SK-N-SH (cell line): ENCODE measurements at regions not wholly inside any gene's neighbourhood (a gene's known extent, or its start where the extent isn't known, plus 50 kb on each side); places are given as distances from the start of the nearest gene placed in this dataset.

Experiments
- CTCF ChIA-PET: fragments of 300-600, 350-600 bp; formaldehyde crosslinking; extraction: SDS; loops from one replicate; lab custom pipeline; 2021; lab: Yijun Ruan, JAX
- POLR2A ChIA-PET: fragments of 350-600 bp; sonication (Branson Sonifier 250); formaldehyde crosslinking; extraction: SDS; loops from one replicate; lab custom pipeline; 2020; ENCODE audit warnings: antibody characterized with exemption, inconsistent platforms; lab: Yijun Ruan, JAX
- DNase-seq: peaks from one replicate; pipeline ENCODE4 v3.0.0; 2012
- H2AFZ ChIP-seq: fragments of 200-600 bp; sonication (generic); 2 replicates; pipeline ENCODE4 v1.8.1; 2016; ENCODE audit warnings: antibody characterized with exemption, mild to moderate bottlenecking, low read depth
- H3F3A ChIP-seq: fragments of 200-600 bp; sonication (generic); replicated peaks from 2 replicates; pipeline ENCODE3; 2016; ENCODE audit warnings: antibody characterized with exemption, mild to moderate bottlenecking; ENCODE audit not compliant: insufficient read depth
- H3K27ac ChIP-seq, 2 experiments: fragments of 200-500 bp in 1 of 2; fragments of 200-600 bp in 1 of 2; sonication (Bioruptor generic) in 1 of 2; sonication (generic), shearing (Covaris generic) in 1 of 2; 2 replicates each; pipeline versions ENCODE4 v1.5.1 to v1.6.1; 2014 to 2016; ENCODE audit warnings: low read depth in 2 of 2, inconsistent platforms in 1 of 2, low read length in 1 of 2, mild to moderate bottlenecking in 1 of 2, mixed read lengths in 1 of 2
- H3K27me3 ChIP-seq: fragments of 200-600 bp; sonication (generic), shearing (Covaris generic); 2 replicates; pipeline ENCODE4 v1.6.1; 2016; ENCODE audit warnings: mixed run types; ENCODE audit not compliant: insufficient read depth
- H3K36me3 ChIP-seq, 2 experiments: fragments of 200-500 bp in 1 of 2; fragments of 200-600 bp in 1 of 2; sonication (Bioruptor generic) in 1 of 2; sonication (generic) in 1 of 2; replicated peaks in 1 of 2; 2 replicates each; pipeline versions ENCODE3 to v1.5.1; 2014 to 2016; ENCODE audit warnings: low read length in 1 of 2, mild to moderate bottlenecking in 1 of 2; ENCODE audit not compliant: insufficient read depth in 2 of 2, control insufficient read depth in 1 of 2
- H3K4me1 ChIP-seq, 2 experiments: fragments of 200-500 bp in 1 of 2; fragments of 200-600 bp in 1 of 2; sonication (Bioruptor generic) in 1 of 2; sonication (generic), shearing (Covaris generic) in 1 of 2; 2 replicates each; pipeline versions ENCODE4 v1.5.1 to v1.6.1; 2014 to 2016; ENCODE audit warnings: low read depth in 1 of 2, low read length in 1 of 2, mixed run types in 1 of 2; ENCODE audit not compliant: insufficient read depth in 2 of 2, control insufficient read depth in 1 of 2
- H3K4me2 ChIP-seq: fragments of 200-600 bp; sonication (generic), shearing (Covaris generic); 2 replicates; pipeline ENCODE4 v1.6.1; 2017; ENCODE audit warnings: mixed run types
- H3K4me3 ChIP-seq, 2 experiments: fragments of 200-500 bp in 1 of 2; fragments of 200-600 bp in 1 of 2; sonication (Bioruptor generic) in 1 of 2; sonication (generic), shearing (Covaris generic) in 1 of 2; 2 replicates each; pipeline versions ENCODE4 v1.5.1 to v1.8.1; 2014 to 2016; ENCODE audit warnings: low read depth in 2 of 2, inconsistent platforms in 1 of 2, low read length in 1 of 2, mild to moderate bottlenecking in 1 of 2, mixed read lengths in 1 of 2, moderate library complexity in 1 of 2
- H3K79me2 ChIP-seq: fragments of 200-600 bp; sonication (generic); 2 replicates; pipeline ENCODE4 v1.8.1; 2017; ENCODE audit warnings: mild to moderate bottlenecking; ENCODE audit not compliant: insufficient read depth
- H3K9ac ChIP-seq: fragments of 200-600 bp; sonication (generic); 2 replicates; pipeline ENCODE4 v1.6.1; 2017; ENCODE audit warnings: mixed run types
- H3K9me2 ChIP-seq: fragments of 200-600 bp; sonication (generic); 2 replicates; pipeline ENCODE4 v1.6.1; 2017; ENCODE audit warnings: mixed run types
- H3K9me3 ChIP-seq: fragments of 200-600 bp; sonication (generic); 2 replicates; pipeline ENCODE4 v1.6.1; 2017; ENCODE audit warnings: mixed run types, mild to moderate bottlenecking, moderate library complexity
- H4K20me1 ChIP-seq: fragments of 200-600 bp; sonication (generic); 2 replicates; pipeline ENCODE4 v1.6.1; 2017; ENCODE audit warnings: mild to moderate bottlenecking, mixed run types; ENCODE audit not compliant: insufficient read depth
- CHD2 ChIP-seq: fragments of 150-350 bp; IDR thresholded peaks from 2 replicates; pipeline ENCODE4 v1.6.1; 2018; ENCODE audit warnings: low read length; ENCODE audit not compliant: partially characterized antibody
- ELF1 ChIP-seq: IDR thresholded peaks from 2 replicates; pipeline ENCODE4 v1.4.0; 2012
- EP300 ChIP-seq, 2 experiments: IDR thresholded peaks; 2 replicates each; pipeline versions ENCODE4 v1.4.0 to v1.6.1; 2012; ENCODE audit warnings: borderline replicate concordance in 1 of 2, low read depth in 1 of 2, low read length in 1 of 2
- EZH2phosphoT487 ChIP-seq: fragments of 200-600 bp; sonication (generic); IDR thresholded peaks from 2 replicates; pipeline ENCODE4 v1.6.1; 2017; ENCODE audit warnings: low read depth, mixed run types, mild to moderate bottlenecking, antibody characterized with exemption, moderate library complexity, borderline replicate concordance
- FOXJ3 ChIP-seq: sonication (generic); formaldehyde crosslinking; IDR thresholded peaks from 2 replicates; pipeline ENCODE4 v1.5.1; 2020; ENCODE audit warnings: mild to moderate bottlenecking, missing genetic modification reagents
- FOXM1 ChIP-seq: IDR thresholded peaks from 2 replicates; pipeline ENCODE4 v1.4.0; 2012; ENCODE audit warnings: low read depth, mild to moderate bottlenecking
- MEF2A ChIP-seq: IDR thresholded peaks from 2 replicates; pipeline ENCODE4 v1.4.0; 2012; ENCODE audit warnings: low read depth, borderline replicate concordance
- NFIC ChIP-seq: IDR thresholded peaks from 2 replicates; pipeline ENCODE4 v1.4.0; 2012; ENCODE audit warnings: borderline replicate concordance
- NRF1 ChIP-seq: IDR thresholded peaks from 2 replicates; pipeline ENCODE4 v1.6.1; 2012; ENCODE audit warnings: low read depth, mild to moderate bottlenecking, low read length
- POLR2AphosphoS5 ChIP-seq: IDR thresholded peaks from 2 replicates; pipeline ENCODE4 v1.6.1; 2012; ENCODE audit warnings: low read depth, low read length
- RAD21 ChIP-seq: IDR thresholded peaks from 2 replicates; pipeline ENCODE4 v1.6.1; 2012; ENCODE audit warnings: mild to moderate bottlenecking, low read length
- TEAD4 ChIP-seq: IDR thresholded peaks from 2 replicates; pipeline ENCODE4 v1.4.0; 2012; ENCODE audit warnings: mild to moderate bottlenecking, borderline replicate concordance; ENCODE audit not compliant: insufficient read depth
- YY1 ChIP-seq: IDR thresholded peaks from 2 replicates; pipeline ENCODE4 v1.4.0; 2012; ENCODE audit warnings: low read depth, mild to moderate bottlenecking
- WGBS: methylation state at CpG from one replicate; pipeline ENCODE4 v1.1.6; 2017; ENCODE audit warnings: low lambda C conversion rate; 5-methylcytosine and 5-hydroxymethylcytosine counted together
- TF ChIP-seq, protein P1 (sequence below): IDR thresholded peaks from 2 replicates; pipeline ENCODE4; 2012
- TF ChIP-seq, protein P2 (sequence below): fragments of 150-350 bp; IDR thresholded peaks from 2 replicates; pipeline ENCODE4 v1.6.1; 2016; ENCODE audit warnings: mild to moderate bottlenecking, low read depth, low read length
- TF ChIP-seq, protein P3 (sequence below): IDR thresholded peaks from 2 replicates; pipeline ENCODE4 v1.4.0; 2012; ENCODE audit warnings: low read depth, borderline replicate concordance
- TF ChIP-seq, protein P4 (sequence below): fragments of 200-600 bp; sonication (generic); IDR thresholded peaks from 2 replicates; pipeline ENCODE4 v1.6.1; 2017; ENCODE audit warnings: antibody characterized with exemption, mild to moderate bottlenecking, moderate library complexity

DNA sequence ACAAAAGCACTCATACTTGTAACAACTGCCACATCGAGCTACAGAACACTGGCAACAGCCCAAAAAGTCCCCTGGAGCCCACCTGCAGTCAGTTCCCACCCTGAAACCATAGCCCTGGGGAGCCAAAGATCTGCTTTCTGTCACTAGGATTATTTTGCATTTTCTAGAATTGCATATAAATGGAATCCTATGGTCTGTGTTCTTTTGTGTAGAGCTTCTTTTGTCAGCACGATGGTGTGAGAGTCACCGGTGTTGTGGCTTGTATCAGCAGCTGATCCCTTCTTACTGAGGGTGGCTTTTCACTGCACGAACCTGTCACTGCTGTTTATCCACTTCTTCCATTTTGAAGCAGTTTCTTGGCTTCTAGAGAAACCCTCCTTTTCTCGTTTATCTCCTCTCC is 60.1 kb upstream of the PRR23E start:
- Histone ChIP-seq H3K27me3 (no peaks in the 10 kb centered on the region), H4K20me1 (no peaks in the 10 kb centered on the region), H3K27ac (no peak overlapping the region), H3K4me3 (no peak overlapping the region), H3K9me2 (no peaks in the 10 kb centered on the region), H3K4me1 (peaks cover 8 to 47% of the 10 kb centered on the region in 2 experiments; a peak in 2 of 4 replicates), H2AFZ (no peak overlapping the region), H3K79me2 (no peaks in the 10 kb centered on the region), H3K4me2 (no peak overlapping the region), H3K9me3 (no peaks in the 10 kb centered on the region), H3K36me3 (no peaks in the 10 kb centered on the region), H3K9ac (no peak overlapping the region), H3F3A (no peaks in the 10 kb centered on the region)
- DNase-seq: no peak
- no peak for TF ChIP-seq MEF2A
- TF ChIP-seq, protein P1, sequence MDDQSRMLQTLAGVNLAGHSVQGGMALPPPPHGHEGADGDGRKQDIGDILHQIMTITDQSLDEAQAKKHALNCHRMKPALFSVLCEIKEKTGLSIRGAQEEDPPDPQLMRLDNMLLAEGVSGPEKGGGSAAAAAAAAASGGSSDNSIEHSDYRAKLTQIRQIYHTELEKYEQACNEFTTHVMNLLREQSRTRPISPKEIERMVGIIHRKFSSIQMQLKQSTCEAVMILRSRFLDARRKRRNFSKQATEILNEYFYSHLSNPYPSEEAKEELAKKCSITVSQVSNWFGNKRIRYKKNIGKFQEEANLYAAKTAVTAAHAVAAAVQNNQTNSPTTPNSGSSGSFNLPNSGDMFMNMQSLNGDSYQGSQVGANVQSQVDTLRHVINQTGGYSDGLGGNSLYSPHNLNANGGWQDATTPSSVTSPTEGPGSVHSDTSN: no peak
- TF ChIP-seq EP300 (IDR thresholded peaks at IDR 0.05; ENCODE audit: borderline replicate concordance in 1 of 2, low read depth in 1 of 2, low read length in 1 of 2): no peak
- TF ChIP-seq NFIC: no peak
- no peak for TF ChIP-seq ELF1
- no peak for TF ChIP-seq EZH2phosphoT487
- TF ChIP-seq, protein P2, sequence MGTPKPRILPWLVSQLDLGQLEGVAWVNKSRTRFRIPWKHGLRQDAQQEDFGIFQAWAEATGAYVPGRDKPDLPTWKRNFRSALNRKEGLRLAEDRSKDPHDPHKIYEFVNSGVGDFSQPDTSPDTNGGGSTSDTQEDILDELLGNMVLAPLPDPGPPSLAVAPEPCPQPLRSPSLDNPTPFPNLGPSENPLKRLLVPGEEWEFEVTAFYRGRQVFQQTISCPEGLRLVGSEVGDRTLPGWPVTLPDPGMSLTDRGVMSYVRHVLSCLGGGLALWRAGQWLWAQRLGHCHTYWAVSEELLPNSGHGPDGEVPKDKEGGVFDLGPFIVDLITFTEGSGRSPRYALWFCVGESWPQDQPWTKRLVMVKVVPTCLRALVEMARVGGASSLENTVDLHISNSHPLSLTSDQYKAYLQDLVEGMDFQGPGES: no peak
- TF ChIP-seq, protein P3, sequence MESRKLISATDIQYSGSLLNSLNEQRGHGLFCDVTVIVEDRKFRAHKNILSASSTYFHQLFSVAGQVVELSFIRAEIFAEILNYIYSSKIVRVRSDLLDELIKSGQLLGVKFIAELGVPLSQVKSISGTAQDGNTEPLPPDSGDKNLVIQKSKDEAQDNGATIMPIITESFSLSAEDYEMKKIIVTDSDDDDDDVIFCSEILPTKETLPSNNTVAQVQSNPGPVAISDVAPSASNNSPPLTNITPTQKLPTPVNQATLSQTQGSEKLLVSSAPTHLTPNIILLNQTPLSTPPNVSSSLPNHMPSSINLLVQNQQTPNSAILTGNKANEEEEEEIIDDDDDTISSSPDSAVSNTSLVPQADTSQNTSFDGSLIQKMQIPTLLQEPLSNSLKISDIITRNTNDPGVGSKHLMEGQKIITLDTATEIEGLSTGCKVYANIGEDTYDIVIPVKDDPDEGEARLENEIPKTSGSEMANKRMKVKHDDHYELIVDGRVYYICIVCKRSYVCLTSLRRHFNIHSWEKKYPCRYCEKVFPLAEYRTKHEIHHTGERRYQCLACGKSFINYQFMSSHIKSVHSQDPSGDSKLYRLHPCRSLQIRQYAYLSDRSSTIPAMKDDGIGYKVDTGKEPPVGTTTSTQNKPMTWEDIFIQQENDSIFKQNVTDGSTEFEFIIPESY: no peak
- no peak for TF ChIP-seq RAD21
- no peak for TF ChIP-seq FOXJ3 (CRISPR knock-in tag)
- no peak for TF ChIP-seq NRF1
- TF ChIP-seq YY1: no peak
- ChIA-PET CTCF (interaction anchor here (1.0 to 2.6 kb wide), 5 partner anchors 8 to 323 kb away, joined by 3 to 11 read pairs (median 4); no protein-coding TSS in a partner anchor), POLR2A (no interaction called here)
- WGBS: 67% methylated on average over 5 of the region's 5 CpGs

DNA sequence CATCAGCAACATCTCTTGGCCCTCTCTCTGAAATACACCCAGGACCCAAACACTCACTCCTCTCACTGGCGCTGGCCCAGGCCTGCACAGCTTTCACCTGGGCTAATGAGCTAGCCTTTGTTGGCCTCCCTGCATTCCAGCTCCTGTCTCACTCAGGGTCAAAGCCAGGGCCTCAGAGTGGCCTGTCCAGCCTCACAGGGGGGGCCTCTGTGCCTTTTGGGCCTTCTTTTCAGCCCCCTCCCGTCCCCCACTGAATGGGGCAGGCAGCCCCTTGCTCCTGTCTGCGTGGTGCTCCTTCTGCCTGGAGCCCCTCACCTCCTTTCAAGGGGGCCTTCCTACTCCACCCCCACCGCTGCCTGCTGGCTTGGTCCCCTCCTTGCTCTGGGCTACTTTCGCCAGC is 59.0 kb upstream of the PRR23E start:
- H4K20me1 ChIP-seq: no peaks in the 10 kb centered on the region
- 70% methylated on average over 5 of the region's 5 CpGs for WGBS
- POLR2A ChIA-PET: interaction anchor here (1.3 kb wide), 1 partner anchor 170 kb away, joined by 3 read pairs; no protein-coding TSS in a partner anchor
- TF ChIP-seq TEAD4 (no peak), NFIC (no peak), FOXJ3 (CRISPR knock-in tag) (no peak), YY1 (no peak), POLR2AphosphoS5 (no peak), CHD2 (no peak), FOXM1 (no peak)
- TF ChIP-seq, protein P3: no peak
- TF ChIP-seq, protein P1: no peak
- TF ChIP-seq, protein P4, sequence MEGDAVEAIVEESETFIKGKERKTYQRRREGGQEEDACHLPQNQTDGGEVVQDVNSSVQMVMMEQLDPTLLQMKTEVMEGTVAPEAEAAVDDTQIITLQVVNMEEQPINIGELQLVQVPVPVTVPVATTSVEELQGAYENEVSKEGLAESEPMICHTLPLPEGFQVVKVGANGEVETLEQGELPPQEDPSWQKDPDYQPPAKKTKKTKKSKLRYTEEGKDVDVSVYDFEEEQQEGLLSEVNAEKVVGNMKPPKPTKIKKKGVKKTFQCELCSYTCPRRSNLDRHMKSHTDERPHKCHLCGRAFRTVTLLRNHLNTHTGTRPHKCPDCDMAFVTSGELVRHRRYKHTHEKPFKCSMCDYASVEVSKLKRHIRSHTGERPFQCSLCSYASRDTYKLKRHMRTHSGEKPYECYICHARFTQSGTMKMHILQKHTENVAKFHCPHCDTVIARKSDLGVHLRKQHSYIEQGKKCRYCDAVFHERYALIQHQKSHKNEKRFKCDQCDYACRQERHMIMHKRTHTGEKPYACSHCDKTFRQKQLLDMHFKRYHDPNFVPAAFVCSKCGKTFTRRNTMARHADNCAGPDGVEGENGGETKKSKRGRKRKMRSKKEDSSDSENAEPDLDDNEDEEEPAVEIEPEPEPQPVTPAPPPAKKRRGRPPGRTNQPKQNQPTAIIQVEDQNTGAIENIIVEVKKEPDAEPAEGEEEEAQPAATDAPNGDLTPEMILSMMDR: no peak

More for the DNA sequence above, 59.0 kb upstream of the PRR23E start:
- Histone ChIP-seq H3K4me1 (peaks cover 8 to 58% of the 10 kb centered on the region in 2 experiments; a peak in 2 of 4 replicates), H3K36me3 (no peaks in the 10 kb centered on the region), H3K9me2 (no peaks in the 10 kb centered on the region), H2AFZ (no peak overlapping the region), H3F3A (no peaks in the 10 kb centered on the region), H3K79me2 (no peaks in the 10 kb centered on the region), H3K9ac (no peak overlapping the region), H3K4me2 (no peak overlapping the region), H3K27me3 (no peaks in the 10 kb centered on the region), H3K27ac (peak overlapping the region in 1 of 2 experiments; percentile 64; a peak in 2 of 4 replicates), H3K4me3 (no peak overlapping the region), H3K9me3 (no peaks in the 10 kb centered on the region)
- CTCF ChIA-PET: interaction anchor here (0.7 to 2.6 kb wide), 4 partner anchors 39 to 149 kb away, joined by 3 to 11 read pairs (median 4); no protein-coding TSS in a partner anchor
- no peak for DNase-seq
